GM18867 (cell line): ENCODE measurements at regions not wholly inside any gene's neighbourhood (a gene's known extent, or its start where the extent isn't known, plus 50 kb on each side); places are given as distances from the start of the nearest gene placed in this dataset.
"Not testable (repeated sequence)": the region's sequence is repeated elsewhere in the genome, so short reads cannot be mapped to it uniquely, and the experiment has no call there.

ENCODE experiments used
- ATAC-seq: cut with Tn5 transposase; IDR thresholded peaks from one replicate; pipeline ENCODE4 v1.9.1; 2021; ENCODE audit warnings: mild to moderate bottlenecking, moderate library complexity; ENCODE audit not compliant: unreplicated experiment

GRCh38 chr9:26669701-26670670, 222.6 kb downstream of the CAAP1 start:
- peak; percentile 84 for ATAC-seq

- no peak for ATAC-seq
These were observed 224.7 kb downstream of the CAAP1 start for GRCh38 chr9:26667882-26668281.

- peak; percentile 22 for ATAC-seq
These were observed 226.9 kb downstream of the CAAP1 start for GRCh38 chr9:26665666-26666065.

DNA sequence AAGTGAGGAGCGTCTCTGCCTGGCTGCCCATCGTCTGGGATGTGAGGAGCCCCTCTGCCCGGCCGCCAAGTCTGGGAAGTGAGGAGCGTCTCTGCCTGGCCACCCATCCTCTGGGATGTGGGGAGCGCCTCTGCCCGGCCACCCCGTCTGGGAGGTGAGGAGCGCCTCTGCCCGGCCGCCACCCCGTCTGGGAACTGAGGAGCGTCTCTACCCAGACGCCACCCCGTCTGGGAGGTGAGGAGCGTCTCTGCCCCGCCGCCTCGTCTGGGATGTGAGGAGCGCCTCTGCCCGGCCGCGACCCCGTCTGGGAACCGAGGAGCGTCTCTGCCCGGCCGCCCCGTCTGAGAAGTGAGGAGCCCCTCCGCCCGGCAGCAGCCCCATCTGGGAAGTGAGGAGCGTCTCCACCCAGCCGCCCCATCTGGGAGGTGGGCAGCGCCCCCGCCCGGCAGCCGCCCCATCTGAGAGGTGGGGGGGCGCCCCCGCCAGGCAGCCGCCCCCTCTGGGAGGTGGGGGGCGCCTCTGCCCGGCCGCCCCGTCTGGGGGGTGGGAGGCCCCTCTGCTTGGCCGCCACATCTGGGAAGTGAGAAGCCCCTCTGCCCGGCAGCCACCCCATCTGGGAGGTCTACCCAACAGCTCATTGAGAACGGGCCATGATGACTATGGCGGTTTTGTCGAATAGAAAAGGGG, 228.4 kb downstream of the CAAP1 start:
- not testable (repeated sequence) for ATAC-seq

DNA sequence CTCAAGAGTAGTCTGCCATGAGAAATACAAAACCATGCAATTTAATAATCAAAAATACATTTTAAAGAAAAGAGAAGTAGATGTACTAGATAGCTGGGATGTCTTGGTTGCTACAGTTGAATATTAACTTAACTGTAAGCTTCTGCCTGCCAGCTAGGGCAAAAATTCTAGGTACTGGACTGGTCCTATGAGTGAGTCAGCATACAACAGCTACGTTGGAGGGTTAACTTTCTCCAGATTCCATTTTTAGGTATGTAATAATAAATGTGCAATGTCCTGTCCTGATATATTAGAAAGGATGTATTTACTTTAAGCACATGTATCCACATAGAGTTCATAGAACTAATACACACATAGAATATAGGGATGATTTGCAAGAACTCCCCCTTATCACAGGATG, 230.1 kb downstream of the CAAP1 start:
- ATAC-seq: no peak

DNA sequence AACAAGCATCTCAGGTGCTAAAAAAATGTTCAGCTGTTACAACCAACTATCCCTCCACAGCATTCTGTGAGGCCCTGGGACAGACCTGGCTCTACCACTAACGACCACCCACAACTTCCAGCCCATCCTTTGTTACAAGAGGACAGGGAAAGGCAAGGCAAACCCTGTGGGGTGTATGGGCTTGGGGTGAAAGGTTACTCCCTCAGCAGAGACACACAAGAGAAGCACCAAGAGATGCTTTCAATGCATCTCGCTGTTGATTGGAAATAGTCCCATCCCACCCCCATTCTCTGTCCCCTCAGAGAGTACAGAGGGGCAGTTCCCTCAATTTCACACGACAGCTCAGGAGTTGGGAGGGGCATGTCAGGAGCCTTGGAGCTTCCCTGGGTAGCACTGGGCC, 234.1 kb downstream of the CAAP1 start:
- ATAC-seq: no peak

GRCh38 chr9:26657958-26658357, 234.6 kb downstream of the CAAP1 start:
- no peak for ATAC-seq

GRCh38 chr9:26656003-26656870, 236.4 kb downstream of the CAAP1 start:
- ATAC-seq: peak; percentile 78

GRCh38 chr9:26655166-26655565, 237.4 kb downstream of the CAAP1 start:
- ATAC-seq: no peak

DNA sequence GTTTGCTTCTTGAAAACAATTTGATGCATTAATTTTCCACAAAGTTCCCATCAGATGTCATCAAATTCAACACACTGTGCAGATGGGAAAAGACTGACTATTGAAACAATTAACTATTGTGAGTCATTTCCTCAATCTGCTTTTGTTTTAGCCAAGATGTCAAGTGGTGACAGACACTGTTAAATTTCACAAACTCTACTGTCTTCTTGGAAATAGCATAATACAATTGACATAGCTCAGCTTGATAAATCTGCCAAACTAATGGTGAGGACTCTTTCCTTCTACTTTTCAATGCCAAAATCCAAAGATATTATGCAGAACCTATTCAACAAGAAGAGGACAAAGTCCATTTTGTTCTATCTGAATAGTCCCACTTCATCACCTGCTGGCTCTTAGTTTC, 242.3 kb downstream of the CAAP1 start:
- no peak for ATAC-seq

DNA sequence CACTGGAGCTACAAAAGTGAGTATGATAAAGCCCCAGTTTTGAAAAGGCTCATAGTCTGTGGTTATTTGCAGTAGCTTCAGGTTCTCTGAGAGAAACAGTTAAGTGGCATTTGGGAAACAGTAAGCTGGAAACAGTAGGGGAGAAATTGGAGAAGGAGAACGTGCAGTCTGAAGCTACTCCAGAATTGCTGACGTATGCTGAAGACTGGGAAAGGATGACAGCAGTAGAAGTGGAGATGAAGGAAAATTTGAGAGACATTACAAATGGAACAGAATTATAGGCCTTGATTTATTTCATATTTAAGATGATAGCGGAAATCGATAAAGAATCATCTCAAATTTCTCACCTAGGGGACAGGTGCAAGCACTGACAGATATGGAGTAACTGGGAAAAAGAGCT, 248.8 kb downstream of the CAAP1 start:
- no peak for ATAC-seq

DNA sequence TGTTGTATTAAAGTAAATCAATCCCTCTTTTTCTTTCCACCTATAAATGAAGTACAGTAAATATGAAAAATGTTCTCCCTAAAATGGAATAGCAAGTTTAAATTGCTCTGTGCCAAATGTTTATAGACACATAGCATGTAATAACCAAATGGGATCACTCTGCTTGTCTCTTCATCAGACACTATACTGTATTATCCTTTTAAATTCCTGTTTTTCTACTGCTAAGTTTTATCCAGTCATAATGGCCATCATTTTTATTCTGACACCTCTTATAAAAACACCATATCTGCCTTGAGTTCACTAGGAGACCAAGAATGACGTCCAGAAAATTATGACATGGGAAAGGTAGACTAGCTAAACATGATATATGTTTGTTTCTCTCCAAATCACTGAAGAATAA, 252.8 kb downstream of the CAAP1 start:
- no peak for ATAC-seq

DNA sequence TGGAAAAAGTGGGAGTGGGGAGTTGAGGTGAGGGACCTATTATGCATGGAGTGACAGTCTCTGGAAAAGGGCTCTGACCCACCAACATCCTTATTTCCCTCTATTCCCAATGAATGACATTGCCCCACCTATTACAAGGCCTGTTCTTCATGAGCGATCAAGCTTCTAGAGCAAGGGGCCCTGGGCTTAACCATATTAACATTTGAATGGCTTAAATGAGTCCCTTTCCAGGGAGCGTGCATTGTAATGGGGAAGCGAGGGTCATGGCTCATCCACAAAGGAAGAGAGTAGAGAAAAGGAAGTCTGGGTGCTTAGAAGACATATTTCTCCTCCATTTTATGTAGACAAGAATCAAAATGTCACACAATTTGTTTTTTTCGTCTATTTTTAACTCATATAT, 255.5 kb downstream of the CAAP1 start:
- ATAC-seq: no peak

DNA sequence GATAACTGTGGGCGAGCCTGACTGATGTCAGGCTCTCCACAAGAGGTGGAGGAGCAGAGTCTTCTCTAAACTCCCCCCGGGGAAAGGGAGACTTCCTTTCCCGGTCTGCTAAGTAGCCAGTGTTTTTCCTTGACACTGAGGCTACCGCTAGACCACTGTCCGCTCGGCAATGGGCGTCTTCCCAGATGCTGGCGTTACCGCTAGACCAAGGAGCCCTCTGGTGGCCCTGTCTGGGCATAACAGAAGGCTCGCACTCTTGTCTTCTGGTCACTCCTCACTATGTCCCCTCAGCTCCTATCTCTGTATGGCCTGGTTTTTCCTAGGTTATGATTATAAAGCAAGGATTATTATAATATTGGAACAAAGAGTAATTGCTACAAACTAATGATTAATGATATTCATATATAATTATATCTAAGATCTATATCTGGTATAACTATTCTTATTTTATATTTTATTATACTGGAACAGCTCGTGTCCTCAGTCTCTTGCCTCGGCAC, 278.7 kb downstream of the CAAP1 start:
- not testable (repeated sequence) for ATAC-seq

DNA sequence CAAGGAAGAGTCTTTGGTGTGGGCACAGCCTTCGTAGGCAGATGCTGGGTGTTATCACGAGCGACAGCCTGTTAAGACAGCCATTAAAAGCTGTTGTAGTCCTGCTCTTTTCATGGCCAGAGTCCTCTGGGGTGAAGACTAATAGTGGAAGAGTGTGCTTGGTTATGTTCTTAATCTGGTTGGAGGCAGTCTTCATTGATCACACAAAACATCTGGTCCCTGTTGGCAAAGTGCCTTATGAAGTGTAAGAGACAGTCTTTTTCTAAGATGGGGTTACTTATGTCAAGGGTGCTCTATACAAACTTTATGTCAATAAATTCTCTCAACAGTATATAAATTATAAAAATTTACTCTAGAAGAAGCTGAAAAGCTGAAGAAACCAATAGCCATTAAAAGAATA, 280.4 kb downstream of the CAAP1 start:
- no peak for ATAC-seq

DNA sequence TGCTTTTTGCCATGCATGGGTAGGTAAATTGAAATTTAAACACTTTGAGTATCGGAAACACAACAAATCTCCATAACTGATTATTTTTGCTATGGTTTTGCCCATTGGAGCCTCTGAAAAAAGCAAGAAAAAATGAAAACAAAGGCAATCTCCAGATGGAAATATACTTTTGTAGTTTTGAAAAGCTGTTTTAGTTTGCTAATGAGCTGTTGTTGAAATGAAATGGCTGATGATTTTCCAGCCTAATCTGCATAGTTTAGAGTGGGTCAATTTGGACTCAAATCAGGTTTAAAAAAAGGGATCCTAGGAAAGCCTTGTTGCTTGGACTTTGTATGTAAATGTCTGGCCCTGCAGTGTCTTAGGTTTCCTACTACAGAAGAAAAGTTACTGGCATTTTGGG, 285.8 kb downstream of the CAAP1 start:
- ATAC-seq: no peak

GRCh38 chr9:26605367-26605766, 287.2 kb downstream of the CAAP1 start:
- no peak for ATAC-seq

GRCh38 chr9:26604076-26604662, 288.4 kb downstream of the CAAP1 start:
- no peak for ATAC-seq

DNA sequence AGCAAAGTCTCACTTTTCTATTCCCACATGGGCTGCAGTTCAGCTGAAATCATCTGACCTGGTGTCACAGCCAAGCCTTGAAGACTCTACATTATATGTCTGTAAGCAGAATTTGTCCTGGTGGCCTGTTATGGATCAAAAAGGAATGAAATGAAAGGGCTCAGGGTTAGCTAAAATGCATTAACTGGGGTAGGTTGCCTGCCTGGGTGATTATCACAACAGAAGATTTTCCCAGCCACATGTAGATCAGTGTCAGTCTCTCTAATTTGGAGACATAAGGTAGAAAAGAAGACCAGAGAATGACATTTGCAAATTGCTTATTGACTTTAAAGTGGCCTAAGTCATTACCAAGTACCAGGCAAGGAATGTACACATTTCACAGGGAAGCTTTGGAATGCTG, 289.0 kb downstream of the CAAP1 start:
- no peak for ATAC-seq

DNA sequence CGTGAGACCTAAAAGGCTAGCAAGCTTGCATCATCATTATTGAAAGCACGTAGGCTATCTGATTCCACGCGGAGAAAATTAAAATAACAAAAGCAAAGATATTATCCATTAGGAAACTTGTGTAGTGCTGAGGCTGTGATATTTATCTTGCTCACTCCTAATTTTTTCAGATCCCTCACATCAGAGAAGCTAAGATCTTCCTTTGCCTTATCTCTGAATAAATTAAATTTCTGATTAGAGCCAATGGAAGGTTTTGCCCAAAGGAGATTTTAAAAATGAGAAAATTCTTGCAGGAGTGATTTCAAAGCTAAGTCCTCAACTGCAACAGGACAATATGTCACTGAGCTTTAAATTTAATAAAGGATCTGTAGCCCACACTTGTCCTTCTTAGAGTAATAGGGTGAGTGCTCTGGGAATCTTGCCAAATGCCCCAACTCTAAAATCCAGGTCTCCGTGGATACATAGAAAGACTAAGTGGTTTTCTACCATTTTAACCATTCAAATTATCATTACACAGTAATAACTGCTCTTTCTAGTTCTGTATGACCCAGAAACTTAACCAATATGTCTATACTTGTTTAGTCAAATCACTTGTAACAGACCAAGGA, 295.0 kb downstream of the CAAP1 start:
- ATAC-seq: no peak
